NB4 (cell line): ENCODE measurements at regions not wholly inside any gene's neighbourhood (a gene's known extent, or its start where the extent isn't known, plus 50 kb on each side); places are given as distances from the start of the nearest gene placed in this dataset.

Source experiments
- CTCF ChIP-seq: IDR thresholded peaks from one replicate; pipeline ENCODE4 v1.5.1; 2012; ENCODE audit warnings: low read depth, low read length
- POLR2A ChIP-seq: IDR thresholded peaks from 2 replicates; pipeline ENCODE4 v1.6.1; 2011; ENCODE audit warnings: mild to moderate bottlenecking; ENCODE audit not compliant: insufficient read length; ENCODE audit errors: extremely low read depth

DNA sequence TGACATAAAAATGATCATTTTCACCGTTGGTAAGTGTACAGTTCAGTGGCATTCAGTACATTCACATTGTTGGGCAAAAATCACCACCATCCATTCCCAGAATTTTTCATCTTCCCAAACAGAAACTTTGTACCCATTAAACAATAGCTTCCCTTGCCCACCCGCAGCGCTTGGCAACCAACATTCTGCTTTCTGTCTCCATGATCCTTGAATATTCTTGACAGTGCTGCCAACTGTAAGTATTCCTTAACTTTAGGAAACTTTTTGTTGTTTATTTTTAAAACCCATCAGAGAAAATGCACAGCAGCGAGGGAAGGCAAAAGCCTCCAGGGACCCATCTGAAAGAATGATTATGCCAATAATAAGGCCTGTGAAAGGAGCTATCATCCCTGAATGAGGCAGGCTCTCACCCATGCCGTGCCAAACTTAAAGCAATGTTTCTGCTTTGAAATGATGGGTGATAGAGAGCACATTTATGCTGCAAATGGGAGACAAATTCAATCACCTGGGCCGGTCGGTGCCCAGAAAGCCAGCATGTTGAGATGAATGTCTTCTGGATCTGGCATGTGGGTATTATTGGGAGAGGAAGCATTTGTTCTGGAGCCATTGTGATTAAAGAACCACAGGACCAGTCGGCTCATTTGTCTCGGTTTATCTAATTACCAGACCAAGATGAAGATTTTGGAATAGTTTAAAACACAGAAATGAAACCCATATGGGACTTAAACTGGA, 202.1 kb upstream of the NPVF start:
- no peak for TF ChIP-seq CTCF
- TF ChIP-seq POLR2A: no peak
